H1 (cell line): ENCODE measurements at regions not wholly inside any gene's neighbourhood (a gene's known extent, or its start where the extent isn't known, plus 50 kb on each side); places are given as distances from the start of the nearest gene placed in this dataset.

Experiments
- BACH1 ChIP-seq: IDR thresholded peaks from 2 replicates; pipeline ENCODE4 v1.6.1; 2012; ENCODE audit warnings: low read length, improper control_type of control experiment
- CEBPB ChIP-seq: IDR thresholded peaks from 2 replicates; pipeline ENCODE4 v1.6.1; 2012; ENCODE audit warnings: low read depth, low read length
- EP300 ChIP-seq, 2 experiments: IDR thresholded peaks; 1 replicate in 1 of 2; 2 replicates in 1 of 2; pipeline ENCODE4 v1.6.1; 2011 to 2012; ENCODE audit warnings: low read depth in 2 of 2, low read length in 2 of 2, mild to moderate bottlenecking in 2 of 2, borderline replicate concordance in 1 of 2, inconsistent platforms in 1 of 2, moderate library complexity in 1 of 2
- POLR2A ChIP-seq, 2 experiments: IDR thresholded peaks; 1 replicate in 1 of 2; 2 replicates in 1 of 2; pipeline ENCODE4 v1.6.1; 2011; ENCODE audit warnings: low read depth in 2 of 2, low read length in 2 of 2, mild to moderate bottlenecking in 2 of 2; ENCODE audit errors: control extremely low read depth in 1 of 2
- POLR2AphosphoS5 ChIP-seq: IDR thresholded peaks from 2 replicates; pipeline ENCODE4 v1.6.1; 2011; ENCODE audit warnings: low read depth, low read length
- POU5F1 ChIP-seq: IDR thresholded peaks from 2 replicates; pipeline ENCODE4 v1.6.1; 2011; ENCODE audit warnings: low read depth, mild to moderate bottlenecking, low read length, moderate library complexity
- RAD21 ChIP-seq, 2 experiments: IDR thresholded peaks in 1 of 2; conservative IDR thresholded peaks in 1 of 2; 2 replicates each; pipeline ENCODE4 v1.6.1; 2011; ENCODE audit warnings: low read depth in 2 of 2, low read length in 2 of 2, improper control_type of control experiment in 1 of 2, inconsistent platforms in 1 of 2, mild to moderate bottlenecking in 1 of 2, moderate library complexity in 1 of 2
- RNF2 ChIP-seq: fragments of 200-900, 300-1000 bp; sonication (generic); IDR thresholded peaks from 2 replicates; pipeline ENCODE4 v1.7.1; 2016; ENCODE audit warnings: borderline replicate concordance, low read depth, mild to moderate bottlenecking, antibody characterized with exemption, low read length; ENCODE audit not compliant: poor library complexity, severe bottlenecking; ENCODE audit errors: missing control alignments
- SP1 ChIP-seq: IDR thresholded peaks from 2 replicates; pipeline ENCODE4 v1.6.1; 2011; ENCODE audit warnings: low read depth, low read length
- TAF1 ChIP-seq: IDR thresholded peaks from 2 replicates; pipeline ENCODE4 v1.6.1; 2011; ENCODE audit warnings: mild to moderate bottlenecking, low read depth, low read length
- YY1 ChIP-seq: IDR thresholded peaks from 2 replicates; pipeline ENCODE4 v1.6.1; 2011; ENCODE audit warnings: low read depth, mild to moderate bottlenecking, low read length
- ZNF274 ChIP-seq: IDR thresholded peaks from 2 replicates; pipeline ENCODE4 v1.7.0; 2012; ENCODE audit warnings: low read length, borderline replicate concordance; ENCODE audit errors: extremely low read depth
- TF ChIP-seq, protein P1 (sequence below), 3 experiments: IDR thresholded peaks; 1 replicate in 2 of 3; 2 replicates in 1 of 3; pipeline versions ENCODE4 v1.5.1 to v1.6.1; 2011; ENCODE audit warnings: low read length in 3 of 3, mild to moderate bottlenecking in 3 of 3, inconsistent platforms in 2 of 3, low read depth in 1 of 3, moderate library complexity in 1 of 3; ENCODE audit not compliant: insufficient read depth in 1 of 3; ENCODE audit errors: control extremely low read depth in 1 of 3

DNA sequence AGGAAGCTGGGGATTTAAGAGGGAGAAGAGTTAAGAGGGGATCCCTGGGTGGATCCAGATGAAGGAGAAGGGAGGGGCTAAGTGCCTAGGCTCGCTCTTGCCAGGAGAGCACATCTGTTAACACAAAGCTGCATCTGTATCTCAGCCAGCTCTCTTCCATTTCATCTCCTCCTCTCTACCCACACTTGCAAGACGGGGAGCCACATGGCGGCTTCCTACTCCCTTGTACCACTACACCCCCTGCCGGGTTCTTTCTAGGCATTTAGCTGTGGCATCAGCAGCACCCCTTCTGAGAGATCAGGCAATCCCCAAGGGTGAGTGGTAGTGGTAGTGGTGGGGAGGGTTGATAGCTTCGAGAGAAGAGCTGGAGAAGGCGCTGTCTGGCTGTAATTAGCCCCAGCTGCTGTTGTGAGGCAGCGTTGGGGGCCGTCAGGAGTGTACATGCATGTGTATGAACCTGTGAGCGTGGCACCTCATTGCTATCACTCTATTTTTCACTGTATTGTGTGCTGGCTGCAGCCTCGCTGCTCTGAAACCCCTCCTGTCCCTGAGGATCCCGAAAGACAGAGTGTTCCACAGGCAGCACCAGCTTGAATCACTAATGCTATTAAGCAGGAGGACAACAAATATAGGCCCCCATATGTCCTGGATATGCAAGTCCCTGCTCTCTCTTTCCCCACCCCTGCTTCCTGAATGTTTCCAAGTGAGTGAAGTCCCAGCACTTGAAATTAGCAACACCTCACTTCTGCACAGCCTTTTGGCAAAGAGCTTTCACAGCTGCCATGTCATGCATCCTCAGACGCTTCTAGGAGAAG is 73.7 kb downstream of the RTL9 start:
- TF ChIP-seq RNF2: no peak
- TF ChIP-seq POU5F1: no peak
- no peak for TF ChIP-seq SP1
- TF ChIP-seq, protein P1, sequence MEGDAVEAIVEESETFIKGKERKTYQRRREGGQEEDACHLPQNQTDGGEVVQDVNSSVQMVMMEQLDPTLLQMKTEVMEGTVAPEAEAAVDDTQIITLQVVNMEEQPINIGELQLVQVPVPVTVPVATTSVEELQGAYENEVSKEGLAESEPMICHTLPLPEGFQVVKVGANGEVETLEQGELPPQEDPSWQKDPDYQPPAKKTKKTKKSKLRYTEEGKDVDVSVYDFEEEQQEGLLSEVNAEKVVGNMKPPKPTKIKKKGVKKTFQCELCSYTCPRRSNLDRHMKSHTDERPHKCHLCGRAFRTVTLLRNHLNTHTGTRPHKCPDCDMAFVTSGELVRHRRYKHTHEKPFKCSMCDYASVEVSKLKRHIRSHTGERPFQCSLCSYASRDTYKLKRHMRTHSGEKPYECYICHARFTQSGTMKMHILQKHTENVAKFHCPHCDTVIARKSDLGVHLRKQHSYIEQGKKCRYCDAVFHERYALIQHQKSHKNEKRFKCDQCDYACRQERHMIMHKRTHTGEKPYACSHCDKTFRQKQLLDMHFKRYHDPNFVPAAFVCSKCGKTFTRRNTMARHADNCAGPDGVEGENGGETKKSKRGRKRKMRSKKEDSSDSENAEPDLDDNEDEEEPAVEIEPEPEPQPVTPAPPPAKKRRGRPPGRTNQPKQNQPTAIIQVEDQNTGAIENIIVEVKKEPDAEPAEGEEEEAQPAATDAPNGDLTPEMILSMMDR (IDR thresholded peaks at IDR 0.05; ENCODE audit: control extremely low read depth in 1 of 3, insufficient read depth in 1 of 3, low read depth in 1 of 3, low read length in 3 of 3): no peak
- no peak for TF ChIP-seq CEBPB
- TF ChIP-seq BACH1: no peak
- no peak for TF ChIP-seq YY1
- no peak for TF ChIP-seq ZNF274
- TF ChIP-seq RAD21 (IDR thresholded peaks at IDR 0.05 in 1 of 2, conservative IDR thresholded peaks at IDR 0.05 in 1 of 2; ENCODE audit: low read depth in 2 of 2, low read length in 2 of 2): no peak
- no peak for TF ChIP-seq POLR2A (IDR thresholded peaks at IDR 0.05; ENCODE audit: control extremely low read depth in 1 of 2, low read depth in 2 of 2, low read length in 2 of 2)
- no peak for TF ChIP-seq TAF1
- TF ChIP-seq EP300 (IDR thresholded peaks at IDR 0.05; ENCODE audit: borderline replicate concordance in 1 of 2, low read depth in 2 of 2, low read length in 2 of 2): no peak
- TF ChIP-seq POLR2AphosphoS5: no peak
